Gastrocnemius medialis (tissue), 4 donors: ENCODE measurements at regions not wholly inside any gene's neighbourhood (a gene's known extent, or its start where the extent isn't known, plus 50 kb on each side); places are given as distances from the start of the nearest gene placed in this dataset.
"Not testable (repeated sequence)": the region's sequence is repeated elsewhere in the genome, so short reads cannot be mapped to it uniquely, and the experiment has no call there.

Experiments used
- ATAC-seq, 2 donors: fragments of 150-250 bp; one replicate each; pipeline ENCODE4 v1.9.1; 2016
- DNase-seq, 2 donors: peaks; one replicate each; pipeline ENCODE4 v3.0.0-alpha.2; 2019
- H3K27ac ChIP-seq, 4 donors: fragments of 200-600 bp; sonication (generic); 1 replicate in 1 of 4; 2 replicates in 3 of 4; pipeline ENCODE4 v1.5.1; 2016 to 2018; ENCODE audit warnings: mild to moderate bottlenecking in 2 of 4, moderate library complexity in 1 of 4
- H3K27me3 ChIP-seq, 3 donors: fragments of 200-600 bp; sonication (generic) in 2 of 3; 1 replicate in 1 of 3; 2 replicates in 2 of 3; pipeline versions ENCODE4 v1.5.1 to v1.6.0; 2016 to 2019; ENCODE audit warnings: mild to moderate bottlenecking in 1 of 3, moderate library complexity in 1 of 3
- H3K36me3 ChIP-seq, 2 donors: fragments of 200-600 bp; sonication (generic) in 1 of 2; one replicate each; pipeline ENCODE4 v1.5.1; 2017 to 2018
- H3K4me1 ChIP-seq, 2 donors: fragments of 200-600 bp; sonication (generic) in 1 of 2; one replicate each; pipeline ENCODE4 v1.5.1; 2016 to 2017; ENCODE audit warnings: mild to moderate bottlenecking in 2 of 2
- H3K4me3 ChIP-seq, 4 donors: fragments of 200-600 bp; sonication (generic) in 3 of 4; 1 replicate in 1 of 4; 2 replicates in 3 of 4; pipeline ENCODE4 v1.5.1; 2016 to 2019; ENCODE audit warnings: mild to moderate bottlenecking in 2 of 4
- H3K9me3 ChIP-seq, 3 donors: fragments of 200-600 bp; sonication (generic) in 2 of 3; 1 replicate in 1 of 3; 2 replicates in 2 of 3; pipeline ENCODE4 v1.5.1; 2016 to 2019
- POLR2A ChIP-seq, 2 donors: fragments of 450-650 bp; IDR thresholded peaks; one replicate each; pipeline ENCODE4 v1.6.1; 2017; ENCODE audit warnings: antibody characterized with exemption in 2 of 2, mild to moderate bottlenecking in 2 of 2, moderate library complexity in 2 of 2
- in situ Hi-C, 4 donors: fragments of 200-750 bp; cut with MboI; loops; one replicate each; pipeline versions ENCODE4 v1.15.0 to v1.8.0; 2017; ENCODE audit warnings: low sequenced_read_pairs in 4 of 4
- intact Hi-C: fragments of 100-400 bp; cut with DNase I; formaldehyde crosslinking; loops from one replicate; pipeline ENCODE4 v1.15.1; 2023; ENCODE audit warnings: low total_unique reads
- TF ChIP-seq, protein P1 (sequence below), 5 experiments: fragments of 450-650 bp in 3 of 5; fragments of 200-600 bp in 2 of 5; sonication (generic) in 2 of 5; IDR thresholded peaks in 4 of 5; conservative IDR thresholded peaks in 1 of 5; 1 replicate in 4 of 5; 2 replicates in 1 of 5; pipeline ENCODE4 v1.5.1; 2016 to 2019; ENCODE audit warnings: antibody characterized with exemption in 5 of 5, mild to moderate bottlenecking in 3 of 5, moderate library complexity in 3 of 5

DNA sequence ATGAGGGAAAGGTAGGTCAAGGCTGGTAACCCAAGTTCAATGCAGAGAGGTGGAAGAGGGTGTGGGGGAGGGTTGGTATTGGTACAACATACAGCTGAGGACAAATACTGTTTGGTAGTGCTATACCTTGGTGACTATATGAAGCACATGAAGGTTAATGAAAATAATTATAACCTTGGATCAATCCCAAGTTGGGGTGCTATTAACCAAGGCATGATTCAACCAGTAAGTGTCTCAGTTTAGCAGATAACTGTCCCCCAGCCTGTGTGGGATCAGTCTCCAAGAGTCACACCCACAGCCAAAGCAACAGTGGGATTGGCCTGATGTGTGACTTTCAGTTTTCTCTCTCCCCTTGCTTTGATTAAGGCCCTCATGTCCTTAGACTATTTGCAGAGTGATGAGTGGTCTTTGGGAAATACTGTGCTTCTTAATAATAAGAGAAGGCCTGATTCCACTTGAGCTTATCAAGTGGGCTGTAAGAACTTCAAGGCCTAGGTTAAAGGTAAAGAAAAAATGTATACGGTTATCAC lies 80.8 kb downstream of the EOMES start:
- ATAC-seq = no peak
- intact Hi-C loops = no loop called here

DNA sequence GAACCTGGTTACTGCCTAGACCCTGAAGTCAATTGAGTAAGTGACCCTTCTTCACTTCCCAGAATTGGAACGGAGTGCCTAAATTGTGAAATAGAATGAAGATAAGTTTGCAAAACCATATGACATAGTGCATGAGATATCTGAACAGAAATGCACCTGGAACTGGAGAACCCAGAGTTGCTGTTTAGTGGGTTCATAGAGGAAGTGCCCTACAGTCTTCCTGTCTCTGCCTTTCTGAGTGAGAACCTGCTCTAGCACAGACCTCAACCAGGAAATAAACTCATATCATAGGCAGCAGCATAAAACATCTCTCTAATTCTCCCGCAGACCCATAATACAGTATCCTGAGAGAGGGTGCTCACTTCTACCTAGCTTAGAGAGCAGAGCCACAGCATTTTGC lies 82.9 kb downstream of the EOMES start:
- ATAC-seq = no peak
- in situ Hi-C loops = no loop called here

More for the DNA sequence above, 80.8 kb downstream of the EOMES start:
- H3K36me3 ChIP-seq = no peaks in the 10 kb centered on the region
- H3K9me3 ChIP-seq = no peaks in the 10 kb centered on the region
- H3K27me3 ChIP-seq = peaks cover 0 to 3% (median 0%) of the 10 kb centered on the region in 3 donors
- TF ChIP-seq, protein P1, sequence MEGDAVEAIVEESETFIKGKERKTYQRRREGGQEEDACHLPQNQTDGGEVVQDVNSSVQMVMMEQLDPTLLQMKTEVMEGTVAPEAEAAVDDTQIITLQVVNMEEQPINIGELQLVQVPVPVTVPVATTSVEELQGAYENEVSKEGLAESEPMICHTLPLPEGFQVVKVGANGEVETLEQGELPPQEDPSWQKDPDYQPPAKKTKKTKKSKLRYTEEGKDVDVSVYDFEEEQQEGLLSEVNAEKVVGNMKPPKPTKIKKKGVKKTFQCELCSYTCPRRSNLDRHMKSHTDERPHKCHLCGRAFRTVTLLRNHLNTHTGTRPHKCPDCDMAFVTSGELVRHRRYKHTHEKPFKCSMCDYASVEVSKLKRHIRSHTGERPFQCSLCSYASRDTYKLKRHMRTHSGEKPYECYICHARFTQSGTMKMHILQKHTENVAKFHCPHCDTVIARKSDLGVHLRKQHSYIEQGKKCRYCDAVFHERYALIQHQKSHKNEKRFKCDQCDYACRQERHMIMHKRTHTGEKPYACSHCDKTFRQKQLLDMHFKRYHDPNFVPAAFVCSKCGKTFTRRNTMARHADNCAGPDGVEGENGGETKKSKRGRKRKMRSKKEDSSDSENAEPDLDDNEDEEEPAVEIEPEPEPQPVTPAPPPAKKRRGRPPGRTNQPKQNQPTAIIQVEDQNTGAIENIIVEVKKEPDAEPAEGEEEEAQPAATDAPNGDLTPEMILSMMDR (IDR thresholded peaks at IDR 0.05 in 4 of 5, conservative IDR thresholded peaks at IDR 0.05 in 1 of 5) = no peak
- TF ChIP-seq POLR2A (IDR thresholded peaks at IDR 0.05) = no peak
- no peak overlapping the region for H3K4me3 ChIP-seq
- in situ Hi-C loops = no loop called here
- no peaks in the 10 kb centered on the region for H3K4me1 ChIP-seq
- DNase-seq = no peak
- no peak overlapping the region for H3K27ac ChIP-seq

DNA sequence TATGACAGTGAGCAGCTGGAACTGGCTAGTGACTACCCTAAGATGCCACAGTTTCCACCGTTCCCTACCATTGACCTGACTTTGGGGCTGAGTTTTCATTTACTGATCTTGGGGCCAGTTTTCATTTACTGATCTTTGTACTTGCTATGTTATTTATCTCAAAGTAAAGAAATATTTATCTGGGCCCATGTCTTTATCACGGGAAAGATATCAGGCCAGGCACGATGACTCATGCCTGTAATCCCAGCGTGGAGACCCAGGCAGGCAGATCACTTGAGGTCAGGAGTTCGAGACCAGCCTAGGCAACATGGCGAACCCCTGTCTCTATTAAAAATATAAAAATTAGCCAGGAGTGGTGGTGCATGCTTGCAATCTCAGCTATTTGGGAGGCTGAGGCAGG lies 83.5 kb downstream of the EOMES start:
- in situ Hi-C loops (no loop called here), intact Hi-C loops (no loop called here)
- Histone ChIP-seq H3K9me3 (no peaks in the 10 kb centered on the region), H3K27ac (no peak overlapping the region), H3K27me3 (peaks cover 0 to 15% (median 2%) of the 10 kb centered on the region in 3 donors), H3K36me3 (no peaks in the 10 kb centered on the region), H3K4me3 (no peak overlapping the region), H3K4me1 (no peaks in the 10 kb centered on the region)
- ATAC-seq (no peak), DNase-seq (no peak)
- TF ChIP-seq, protein P1 (IDR thresholded peaks at IDR 0.05 in 4 of 5, conservative IDR thresholded peaks at IDR 0.05 in 1 of 5) = no peak
- TF ChIP-seq POLR2A (IDR thresholded peaks at IDR 0.05) = no peak

More for the DNA sequence above, 82.9 kb downstream of the EOMES start:
- no peak for DNase-seq
- Histone ChIP-seq H3K27me3 (peaks cover 0 to 14% (median 0%) of the 10 kb centered on the region in 3 donors), H3K9me3 (no peaks in the 10 kb centered on the region), H3K36me3 (no peaks in the 10 kb centered on the region), H3K27ac (no peak overlapping the region), H3K4me1 (no peaks in the 10 kb centered on the region), H3K4me3 (no peak overlapping the region)
- intact Hi-C loops = no loop called here
- TF ChIP-seq POLR2A (IDR thresholded peaks at IDR 0.05) = no peak
- TF ChIP-seq, protein P1 (IDR thresholded peaks at IDR 0.05 in 4 of 5, conservative IDR thresholded peaks at IDR 0.05 in 1 of 5) = no peak

DNA sequence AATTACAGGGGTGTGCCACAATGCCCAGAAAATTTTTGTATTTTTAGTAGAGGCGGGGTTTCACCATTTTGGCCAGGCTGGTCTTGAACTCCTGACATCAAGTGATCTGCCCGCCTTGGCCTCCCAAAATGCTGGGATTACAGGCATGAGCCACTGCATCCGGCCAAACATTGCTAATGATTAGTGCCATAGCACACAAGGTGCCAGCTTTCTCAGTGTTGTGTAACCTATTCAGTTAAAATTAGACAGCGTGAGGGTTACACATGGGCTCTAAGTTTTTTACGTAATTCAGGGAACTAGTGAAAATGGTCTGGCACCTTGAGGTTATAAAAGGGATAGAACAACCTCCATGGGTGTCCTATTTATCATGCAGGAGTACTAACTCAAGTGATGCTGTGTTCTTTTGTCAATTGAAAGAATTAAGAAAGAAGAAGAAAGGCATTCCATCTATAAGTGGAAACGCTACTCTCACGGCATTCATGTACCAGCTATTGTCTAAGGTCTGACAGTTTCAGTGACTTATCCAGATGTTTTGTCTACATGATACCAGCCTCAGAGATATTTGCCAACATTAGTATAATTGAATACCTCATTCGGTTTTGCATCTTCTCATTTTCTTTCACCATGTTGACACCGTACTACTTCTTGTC lies 84.7 kb downstream of the EOMES start:
- H3K27ac ChIP-seq = no peak overlapping the region
- TF ChIP-seq, protein P1 (IDR thresholded peaks at IDR 0.05 in 4 of 5, conservative IDR thresholded peaks at IDR 0.05 in 1 of 5) = no peak
- no peak for TF ChIP-seq POLR2A (IDR thresholded peaks at IDR 0.05)
- H3K27me3 ChIP-seq = peaks cover 0 to 15% (median 2%) of the 10 kb centered on the region in 3 donors
- in situ Hi-C loops (no loop called here), intact Hi-C loops (no loop called here)
- no peaks in the 10 kb centered on the region for H3K36me3 ChIP-seq
- ATAC-seq (no peak), DNase-seq (no peak)
- no peak overlapping the region for H3K4me3 ChIP-seq
- H3K9me3 ChIP-seq = no peaks in the 10 kb centered on the region
- no peaks in the 10 kb centered on the region for H3K4me1 ChIP-seq

DNA sequence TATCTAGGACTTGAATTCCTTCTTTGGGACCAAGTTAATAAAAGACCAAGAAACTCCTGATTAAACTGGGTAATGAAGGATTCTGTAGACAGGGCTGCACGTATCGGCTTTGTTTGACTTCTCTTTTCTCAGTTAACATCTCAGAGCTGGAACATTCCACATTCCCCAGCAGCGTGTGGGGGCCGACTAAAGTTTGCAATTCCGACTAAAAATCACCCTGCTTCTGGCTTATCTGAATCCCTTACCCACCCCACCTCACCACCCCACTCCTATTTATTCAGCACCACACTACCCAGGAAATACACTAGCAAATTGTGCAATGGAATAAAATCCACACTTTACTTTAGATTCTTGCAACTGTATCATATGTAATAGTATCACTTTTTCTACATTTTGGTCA lies 87.1 kb downstream of the EOMES start:
- H3K36me3 ChIP-seq, in situ Hi-C loops, ATAC-seq, H3K4me1 ChIP-seq, H3K27ac ChIP-seq, DNase-seq, H3K4me3 ChIP-seq, intact Hi-C loops, H3K9me3 ChIP-seq: not testable (repeated sequence)
- H3K27me3 ChIP-seq = peaks cover 0 to 15% (median 2%) of the 10 kb centered on the region in 3 donors
